ENCODE measurements at regions not wholly inside any gene's neighbourhood (a gene's known extent, or its start where the extent isn't known, plus 50 kb on each side); places are given as distances from the start of the nearest gene placed in this dataset.

DNA sequence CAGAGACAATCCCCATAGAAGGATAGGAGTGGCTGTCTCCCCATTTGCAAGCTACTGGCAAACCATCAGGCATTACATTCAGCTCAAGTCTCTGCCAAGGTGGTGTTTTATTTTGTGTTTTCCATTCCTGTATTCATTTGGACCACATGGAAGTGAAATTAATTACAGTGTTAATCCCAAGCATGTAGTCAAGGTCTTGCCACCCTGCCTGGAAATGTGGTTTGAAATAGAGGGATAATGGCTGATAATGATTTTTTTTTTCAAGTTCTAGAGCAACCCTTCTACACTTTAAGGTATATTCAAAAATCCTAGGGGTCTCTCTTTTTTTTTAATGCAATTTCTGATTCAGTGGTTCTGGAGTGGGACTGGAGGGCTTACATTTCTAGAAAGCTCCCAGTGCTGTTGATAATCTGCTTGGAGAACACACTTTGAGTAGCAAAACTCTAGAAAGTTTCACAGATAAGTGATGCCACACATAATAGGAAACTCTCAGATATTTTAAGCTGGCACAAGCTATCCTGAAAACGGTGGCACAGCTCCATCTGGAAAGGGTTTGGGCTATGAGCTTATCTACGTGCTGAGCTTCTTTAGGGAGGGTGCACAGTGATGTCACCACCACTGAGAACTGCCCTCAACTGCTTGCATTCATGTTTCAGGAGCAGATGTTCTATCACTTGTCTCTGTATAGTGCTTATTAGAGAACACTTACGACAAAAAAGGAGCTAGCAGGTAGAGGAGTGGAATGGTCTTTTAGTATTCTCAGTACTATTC, 140.1 kb upstream of the IL12A start:
- TF ChIP-seq EP300 (IDR thresholded peaks at IDR 0.05): no peak
- TF ChIP-seq, protein P1, sequence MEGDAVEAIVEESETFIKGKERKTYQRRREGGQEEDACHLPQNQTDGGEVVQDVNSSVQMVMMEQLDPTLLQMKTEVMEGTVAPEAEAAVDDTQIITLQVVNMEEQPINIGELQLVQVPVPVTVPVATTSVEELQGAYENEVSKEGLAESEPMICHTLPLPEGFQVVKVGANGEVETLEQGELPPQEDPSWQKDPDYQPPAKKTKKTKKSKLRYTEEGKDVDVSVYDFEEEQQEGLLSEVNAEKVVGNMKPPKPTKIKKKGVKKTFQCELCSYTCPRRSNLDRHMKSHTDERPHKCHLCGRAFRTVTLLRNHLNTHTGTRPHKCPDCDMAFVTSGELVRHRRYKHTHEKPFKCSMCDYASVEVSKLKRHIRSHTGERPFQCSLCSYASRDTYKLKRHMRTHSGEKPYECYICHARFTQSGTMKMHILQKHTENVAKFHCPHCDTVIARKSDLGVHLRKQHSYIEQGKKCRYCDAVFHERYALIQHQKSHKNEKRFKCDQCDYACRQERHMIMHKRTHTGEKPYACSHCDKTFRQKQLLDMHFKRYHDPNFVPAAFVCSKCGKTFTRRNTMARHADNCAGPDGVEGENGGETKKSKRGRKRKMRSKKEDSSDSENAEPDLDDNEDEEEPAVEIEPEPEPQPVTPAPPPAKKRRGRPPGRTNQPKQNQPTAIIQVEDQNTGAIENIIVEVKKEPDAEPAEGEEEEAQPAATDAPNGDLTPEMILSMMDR (IDR thresholded peaks at IDR 0.05): no peak
